ENCODE measurements at regions not wholly inside any gene's neighbourhood (a gene's known extent, or its start where the extent isn't known, plus 50 kb on each side); places are given as distances from the start of the nearest gene placed in this dataset.

- DNase-seq (ENCODE audit: insufficient read length, low spot score, missing footprints): no peak
- Histone ChIP-seq H3K4me2 (ENCODE audit: insufficient read depth, low read length) (no peak overlapping the region), H3K27me3 (ENCODE audit: insufficient read depth, low read length) (no peaks in the 10 kb centered on the region), H3K4me3 (ENCODE audit: insufficient read depth, low read length) (no peak overlapping the region), H3K27ac (ENCODE audit: low read depth, low read length) (no peak overlapping the region), H3K36me3 (ENCODE audit: insufficient read depth, low read length) (no peaks in the 10 kb centered on the region), H3K4me1 (ENCODE audit: insufficient read depth, low read length) (no peaks in the 10 kb centered on the region), H4K20me1 (ENCODE audit: insufficient read depth, low read length) (no peaks in the 10 kb centered on the region), H3K9me3 (ENCODE audit: low read depth, low read length) (no peaks in the 10 kb centered on the region), H3K79me2 (ENCODE audit: insufficient read depth, low read length) (no peaks in the 10 kb centered on the region), H2AFZ (ENCODE audit: low read length) (no peak overlapping the region)
- TF ChIP-seq, protein P1, sequence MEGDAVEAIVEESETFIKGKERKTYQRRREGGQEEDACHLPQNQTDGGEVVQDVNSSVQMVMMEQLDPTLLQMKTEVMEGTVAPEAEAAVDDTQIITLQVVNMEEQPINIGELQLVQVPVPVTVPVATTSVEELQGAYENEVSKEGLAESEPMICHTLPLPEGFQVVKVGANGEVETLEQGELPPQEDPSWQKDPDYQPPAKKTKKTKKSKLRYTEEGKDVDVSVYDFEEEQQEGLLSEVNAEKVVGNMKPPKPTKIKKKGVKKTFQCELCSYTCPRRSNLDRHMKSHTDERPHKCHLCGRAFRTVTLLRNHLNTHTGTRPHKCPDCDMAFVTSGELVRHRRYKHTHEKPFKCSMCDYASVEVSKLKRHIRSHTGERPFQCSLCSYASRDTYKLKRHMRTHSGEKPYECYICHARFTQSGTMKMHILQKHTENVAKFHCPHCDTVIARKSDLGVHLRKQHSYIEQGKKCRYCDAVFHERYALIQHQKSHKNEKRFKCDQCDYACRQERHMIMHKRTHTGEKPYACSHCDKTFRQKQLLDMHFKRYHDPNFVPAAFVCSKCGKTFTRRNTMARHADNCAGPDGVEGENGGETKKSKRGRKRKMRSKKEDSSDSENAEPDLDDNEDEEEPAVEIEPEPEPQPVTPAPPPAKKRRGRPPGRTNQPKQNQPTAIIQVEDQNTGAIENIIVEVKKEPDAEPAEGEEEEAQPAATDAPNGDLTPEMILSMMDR (IDR thresholded peaks at IDR 0.05; ENCODE audit: extremely low read depth, low read depth, low read length): no peak
Observed at GRCh38 chr11:134515081-134515960, 103.3 kb upstream of the B3GAT1 start.

DNA sequence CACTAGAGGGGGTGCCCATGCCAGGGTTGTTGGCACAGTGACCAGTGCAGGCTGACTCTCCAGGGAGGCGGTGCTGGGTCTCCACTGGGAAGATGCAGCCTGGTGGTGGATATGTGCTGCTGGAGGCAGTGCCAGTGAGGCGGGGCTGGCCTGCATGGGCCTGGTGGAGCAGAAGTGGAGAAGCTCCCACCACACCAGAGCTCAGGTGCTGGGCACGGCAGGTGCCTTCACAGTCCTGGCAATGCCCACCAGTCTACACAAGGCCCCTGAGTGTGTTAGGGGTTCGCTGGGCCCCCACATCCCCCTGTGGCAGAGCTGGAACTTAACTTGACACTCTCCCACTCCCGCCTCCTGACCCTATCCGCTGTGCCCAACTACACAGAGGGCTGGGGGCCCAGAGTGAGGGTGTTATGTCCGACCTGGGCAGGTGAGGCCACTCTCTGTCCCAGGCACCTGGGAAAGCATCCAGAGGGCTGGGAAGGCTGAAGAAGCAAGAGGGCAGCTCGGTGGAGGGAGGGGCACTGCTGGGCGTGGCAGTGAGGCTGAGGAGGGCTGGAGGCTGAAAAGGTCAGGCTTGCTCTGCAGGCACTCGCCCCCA, 102.4 kb upstream of the B3GAT1 start:
- no peak overlapping the region for H3K4me2 ChIP-seq (ENCODE audit: insufficient read depth, low read length)
- H3K9me3 ChIP-seq (ENCODE audit: low read depth, low read length): no peaks in the 10 kb centered on the region
- no peak for DNase-seq (ENCODE audit: insufficient read length, low spot score, missing footprints)
- H3K4me1 ChIP-seq (ENCODE audit: insufficient read depth, low read length): no peaks in the 10 kb centered on the region
- H3K79me2 ChIP-seq (ENCODE audit: insufficient read depth, low read length): no peaks in the 10 kb centered on the region
- no peak overlapping the region for H3K27ac ChIP-seq (ENCODE audit: low read depth, low read length)
- H3K36me3 ChIP-seq (ENCODE audit: insufficient read depth, low read length): no peaks in the 10 kb centered on the region
- H3K4me3 ChIP-seq (ENCODE audit: insufficient read depth, low read length): no peak overlapping the region
- no peaks in the 10 kb centered on the region for H4K20me1 ChIP-seq (ENCODE audit: insufficient read depth, low read length)
- TF ChIP-seq, protein P1 (IDR thresholded peaks at IDR 0.05; ENCODE audit: extremely low read depth, low read depth, low read length): no peak
- H3K27me3 ChIP-seq (ENCODE audit: insufficient read depth, low read length): no peaks in the 10 kb centered on the region
- H2AFZ ChIP-seq (ENCODE audit: low read length): no peak overlapping the region

DNA sequence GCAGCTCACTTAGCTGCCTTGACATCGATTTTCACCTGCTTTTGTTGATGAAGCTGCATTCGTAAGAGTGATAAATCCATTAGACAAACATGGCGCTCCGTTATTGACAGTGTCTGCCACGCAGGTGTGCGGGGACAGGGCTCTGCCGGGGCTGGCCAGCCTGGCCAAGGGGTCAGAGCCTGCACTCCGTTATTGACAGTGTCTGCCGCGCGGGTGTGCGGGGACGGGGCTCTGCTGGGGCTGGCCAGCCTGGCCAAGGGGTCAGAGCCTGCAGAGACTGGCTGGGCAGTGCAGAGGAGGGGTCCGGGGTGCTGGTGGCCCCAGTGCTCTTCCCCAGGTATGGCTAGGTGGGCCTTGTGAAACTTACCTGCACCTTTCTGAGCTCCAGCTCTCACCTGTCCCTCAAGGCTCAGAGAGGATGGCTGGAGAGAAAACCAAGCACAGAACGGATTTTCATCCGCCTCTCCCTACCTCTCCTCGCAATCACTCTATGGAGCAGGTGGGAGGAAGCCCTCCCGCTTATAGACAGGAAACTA, 101.6 kb upstream of the B3GAT1 start:
- Histone ChIP-seq H3K27ac (ENCODE audit: low read depth, low read length) (no peak overlapping the region), H3K4me3 (ENCODE audit: insufficient read depth, low read length) (no peak overlapping the region), H3K79me2 (ENCODE audit: insufficient read depth, low read length) (no peaks in the 10 kb centered on the region), H3K4me1 (ENCODE audit: insufficient read depth, low read length) (no peaks in the 10 kb centered on the region), H3K4me2 (ENCODE audit: insufficient read depth, low read length) (no peak overlapping the region), H4K20me1 (ENCODE audit: insufficient read depth, low read length) (no peaks in the 10 kb centered on the region), H3K36me3 (ENCODE audit: insufficient read depth, low read length) (no peaks in the 10 kb centered on the region), H3K27me3 (ENCODE audit: insufficient read depth, low read length) (no peaks in the 10 kb centered on the region), H3K9me3 (ENCODE audit: low read depth, low read length) (no peaks in the 10 kb centered on the region), H2AFZ (ENCODE audit: low read length) (no peak overlapping the region)
- TF ChIP-seq, protein P1 (IDR thresholded peaks at IDR 0.05; ENCODE audit: extremely low read depth, low read depth, low read length): no peak
- no peak for DNase-seq (ENCODE audit: insufficient read length, low spot score, missing footprints)

Measured in osteoblast (primary cell).